Progenitor cell of endocrine pancreas (in vitro differentiated cells): ENCODE measurements at regions not wholly inside any gene's neighbourhood (a gene's known extent, or its start where the extent isn't known, plus 50 kb on each side); places are given as distances from the start of the nearest gene placed in this dataset.

Experiments used
- DNase-seq: peaks from one replicate; pipeline ENCODE4 v3.0.0; 2021; ENCODE audit warnings: low spot score; ENCODE audit not compliant: unreplicated experiment
- H3K27ac Mint-ChIP-seq: 2 replicates; pipeline ENCODE4 v1.8.0; 2021; ENCODE audit warnings: mild to moderate bottlenecking, moderate library complexity, mixed read lengths
- H3K27me3 Mint-ChIP-seq: 2 replicates; pipeline ENCODE4 v1.8.0; 2021; ENCODE audit warnings: mixed read lengths
- H3K36me3 Mint-ChIP-seq: 2 replicates; pipeline ENCODE4 v1.8.0; 2022; ENCODE audit warnings: mixed read lengths; ENCODE audit not compliant: insufficient read depth
- H3K4me1 Mint-ChIP-seq: 2 replicates; pipeline ENCODE4 v1.8.0; 2021; ENCODE audit warnings: low read depth, mixed read lengths
- H3K4me3 Mint-ChIP-seq: 2 replicates; pipeline ENCODE4 v1.8.0; 2021; ENCODE audit warnings: low read depth, mild to moderate bottlenecking, moderate library complexity, mixed read lengths
- H3K9me3 Mint-ChIP-seq: 2 replicates; pipeline ENCODE4 v1.8.0; 2021; ENCODE audit warnings: low read depth, mixed read lengths
- CTCF ChIP-seq: fragments of 200-600 bp; sonication (generic); IDR thresholded peaks from one replicate; pipeline ENCODE4 v1.5.0; 2021; ENCODE audit warnings: antibody characterized with exemption, mild to moderate bottlenecking; ENCODE audit not compliant: unreplicated experiment

- H3K36me3 Mint-ChIP-seq: no peaks in the 10 kb centered on the region
- peaks cover 22% of the 10 kb centered on the region for H3K4me1 Mint-ChIP-seq
- H3K27me3 Mint-ChIP-seq: peaks cover 19% of the 10 kb centered on the region
- TF ChIP-seq CTCF: no peak
- H3K9me3 Mint-ChIP-seq: no peaks in the 10 kb centered on the region
- no peak overlapping the region for H3K4me3 Mint-ChIP-seq
- DNase-seq: no peak
- H3K27ac Mint-ChIP-seq: no peak overlapping the region
Observed at GRCh38 chr10:78539247-78539766, 505.6 kb downstream of the RPS24 start.

- Mint-ChIP-seq H3K4me1 (peaks cover 22% of the 10 kb centered on the region), H3K27ac (no peak overlapping the region)
- no peak for TF ChIP-seq CTCF
Observed at GRCh38 chr10:78540355-78541076, 506.9 kb downstream of the RPS24 start.

GRCh38 chr10:78541481-78542140 lies 507.9 kb downstream of the RPS24 start:
- DNase-seq: no peak
- Mint-ChIP-seq H3K9me3 (no peaks in the 10 kb centered on the region), H3K27me3 (peaks cover 19% of the 10 kb centered on the region), H3K4me1 (peaks cover 22% of the 10 kb centered on the region), H3K27ac (no peak overlapping the region), H3K4me3 (no peak overlapping the region), H3K36me3 (no peaks in the 10 kb centered on the region)
- no peak for TF ChIP-seq CTCF

More at GRCh38 chr10:78540355-78541076, 506.9 kb downstream of the RPS24 start:
- Mint-ChIP-seq H3K9me3 (no peaks in the 10 kb centered on the region), H3K27me3 (peaks cover 19% of the 10 kb centered on the region), H3K36me3 (no peaks in the 10 kb centered on the region), H3K4me3 (no peak overlapping the region)
- no peak for DNase-seq

- DNase-seq: no peak
- H3K4me1 Mint-ChIP-seq: peaks cover 22% of the 10 kb centered on the region
- H3K4me3 Mint-ChIP-seq: no peak overlapping the region
- no peaks in the 10 kb centered on the region for H3K36me3 Mint-ChIP-seq
- peak overlapping the region; percentile 15 for H3K27ac Mint-ChIP-seq
- TF ChIP-seq CTCF: no peak
- H3K27me3 Mint-ChIP-seq: peaks cover 19% of the 10 kb centered on the region
- H3K9me3 Mint-ChIP-seq: no peaks in the 10 kb centered on the region
Observed at GRCh38 chr10:78542141-78542489, 508.5 kb downstream of the RPS24 start.

- peaks cover 24% of the 10 kb centered on the region for H3K4me1 Mint-ChIP-seq
- no peak for TF ChIP-seq CTCF
- H3K9me3 Mint-ChIP-seq: no peaks in the 10 kb centered on the region
- no peaks in the 10 kb centered on the region for H3K36me3 Mint-ChIP-seq
- DNase-seq: no peak
- H3K27me3 Mint-ChIP-seq: peaks cover 19% of the 10 kb centered on the region
- no peak overlapping the region for H3K27ac Mint-ChIP-seq
- no peak overlapping the region for H3K4me3 Mint-ChIP-seq
Observed at GRCh38 chr10:78542521-78542920, 508.9 kb downstream of the RPS24 start.
